ENCODE measurements at regions not wholly inside any gene's neighbourhood (a gene's known extent, or its start where the extent isn't known, plus 50 kb on each side); places are given as distances from the start of the nearest gene placed in this dataset.
A peak's percentile ranks its signal among the peaks of the same experiment; 100 is the strongest.
"Not testable (repeated sequence)": the region's sequence is repeated elsewhere in the genome, so short reads cannot be mapped to it uniquely, and the experiment has no call there.

DNA sequence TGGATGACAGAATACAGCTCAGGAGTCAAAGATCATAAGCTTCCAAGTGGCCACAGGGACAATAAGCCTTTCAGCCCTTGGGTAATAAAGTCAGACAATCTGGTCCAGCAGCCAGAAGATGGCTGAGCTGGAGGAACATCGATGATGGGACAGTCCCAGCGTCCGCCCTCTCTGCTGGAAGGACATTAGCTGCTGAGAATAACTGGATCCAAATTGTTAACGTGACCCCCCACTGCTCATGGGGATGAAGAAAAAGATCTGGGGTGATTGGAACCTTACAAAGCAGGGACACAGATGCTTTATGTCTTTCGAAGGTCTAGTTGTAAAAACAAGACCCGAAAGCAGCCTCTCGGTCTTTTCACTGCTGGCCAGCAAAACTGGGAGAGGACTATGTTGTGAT, 71.0 kb downstream of the IGLL5 start:
- H3K9me3 ChIP-seq = no peaks in the 10 kb centered on the region
- TF ChIP-seq, protein P1, sequence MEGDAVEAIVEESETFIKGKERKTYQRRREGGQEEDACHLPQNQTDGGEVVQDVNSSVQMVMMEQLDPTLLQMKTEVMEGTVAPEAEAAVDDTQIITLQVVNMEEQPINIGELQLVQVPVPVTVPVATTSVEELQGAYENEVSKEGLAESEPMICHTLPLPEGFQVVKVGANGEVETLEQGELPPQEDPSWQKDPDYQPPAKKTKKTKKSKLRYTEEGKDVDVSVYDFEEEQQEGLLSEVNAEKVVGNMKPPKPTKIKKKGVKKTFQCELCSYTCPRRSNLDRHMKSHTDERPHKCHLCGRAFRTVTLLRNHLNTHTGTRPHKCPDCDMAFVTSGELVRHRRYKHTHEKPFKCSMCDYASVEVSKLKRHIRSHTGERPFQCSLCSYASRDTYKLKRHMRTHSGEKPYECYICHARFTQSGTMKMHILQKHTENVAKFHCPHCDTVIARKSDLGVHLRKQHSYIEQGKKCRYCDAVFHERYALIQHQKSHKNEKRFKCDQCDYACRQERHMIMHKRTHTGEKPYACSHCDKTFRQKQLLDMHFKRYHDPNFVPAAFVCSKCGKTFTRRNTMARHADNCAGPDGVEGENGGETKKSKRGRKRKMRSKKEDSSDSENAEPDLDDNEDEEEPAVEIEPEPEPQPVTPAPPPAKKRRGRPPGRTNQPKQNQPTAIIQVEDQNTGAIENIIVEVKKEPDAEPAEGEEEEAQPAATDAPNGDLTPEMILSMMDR (IDR thresholded peaks at IDR 0.05) = no peak
- no peak overlapping the region for H3K27ac ChIP-seq
- no peaks in the 10 kb centered on the region for H3K4me1 ChIP-seq
- intact Hi-C loops (cut with DNase I) = loop anchor here (5.0 kb wide), 1 partner anchor 169 kb away; no protein-coding TSS in a partner anchor
- H3K4me3 ChIP-seq = no peak overlapping the region
- ATAC-seq (no peak), DNase-seq (no peak)
- peaks cover 9% of the 10 kb centered on the region for H3K27me3 ChIP-seq
- no peaks in the 10 kb centered on the region for H3K36me3 ChIP-seq

DNA sequence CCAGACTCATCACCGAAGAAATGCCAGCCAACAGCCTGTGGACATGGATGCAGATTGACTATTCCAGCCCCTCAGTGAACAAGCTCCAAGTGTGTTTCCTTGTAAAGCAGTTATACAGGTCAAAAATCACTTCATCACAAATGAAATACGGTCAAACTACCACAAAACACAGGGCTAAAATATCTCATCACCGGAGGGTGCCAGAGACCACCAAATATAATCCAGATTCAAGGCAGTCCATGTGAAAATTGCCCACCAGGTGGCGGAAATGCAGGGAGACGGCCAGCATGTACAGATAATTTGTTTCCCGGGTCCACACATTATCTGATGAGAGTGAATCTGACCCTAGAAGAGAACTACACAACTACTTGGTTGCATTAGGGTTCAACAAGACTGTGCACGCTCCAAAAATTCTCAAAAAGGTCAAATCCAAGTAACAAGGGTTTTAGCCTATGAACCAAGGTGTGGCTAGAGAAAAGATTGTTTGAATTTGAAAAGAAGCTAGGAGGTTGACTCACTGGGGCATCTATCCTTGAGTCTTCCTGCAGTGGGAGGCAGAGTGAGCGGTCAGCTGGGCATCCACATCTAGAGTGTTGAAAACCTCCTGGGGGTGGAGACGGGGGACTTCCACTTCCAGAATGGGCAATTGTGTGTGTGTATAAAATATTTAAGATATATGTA, 71.7 kb downstream of the IGLL5 start:
- no peak overlapping the region for H3K4me3 ChIP-seq
- intact Hi-C loops (cut with DNase I) = loop anchor here (5.0 kb wide), 1 partner anchor 168 kb away; no protein-coding TSS in a partner anchor
- ATAC-seq (peak; percentile 56), DNase-seq (no peak)
- peaks cover 5% of the 10 kb centered on the region for H3K27me3 ChIP-seq
- H3K27ac ChIP-seq = no peak overlapping the region
- no peaks in the 10 kb centered on the region for H3K9me3 ChIP-seq
- TF ChIP-seq, protein P1 (IDR thresholded peaks at IDR 0.05) = peak; percentile 72
- no peaks in the 10 kb centered on the region for H3K4me1 ChIP-seq
- H3K36me3 ChIP-seq = no peaks in the 10 kb centered on the region

DNA sequence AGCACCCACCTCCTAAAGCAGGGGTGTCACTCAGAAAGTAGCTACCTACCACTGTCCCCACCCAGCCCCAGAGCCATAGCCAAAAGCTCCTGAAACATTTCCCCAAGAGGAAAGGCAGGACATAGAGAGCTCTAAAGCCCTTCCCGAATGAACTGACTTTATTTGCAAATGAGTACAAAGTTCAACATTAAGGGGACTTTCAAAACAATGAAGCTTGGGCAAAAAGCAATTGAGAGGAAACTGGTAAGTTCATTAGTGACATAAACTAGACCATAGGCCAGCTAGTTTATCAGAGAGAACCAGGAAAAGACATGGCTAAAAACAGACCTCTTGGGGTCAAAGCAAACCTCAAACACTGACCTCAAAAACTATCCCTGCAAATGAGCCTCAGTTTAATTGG, 72.7 kb downstream of the IGLL5 start:
- no peak overlapping the region for H3K4me3 ChIP-seq
- intact Hi-C loops (cut with DNase I) = no loop called here
- no peaks in the 10 kb centered on the region for H3K9me3 ChIP-seq
- H3K36me3 ChIP-seq = no peaks in the 10 kb centered on the region
- ATAC-seq (no peak), DNase-seq (no peak)
- TF ChIP-seq, protein P1 (IDR thresholded peaks at IDR 0.05) = no peak
- peaks cover 3% of the 10 kb centered on the region for H3K27me3 ChIP-seq
- H3K4me1 ChIP-seq = no peaks in the 10 kb centered on the region
- no peak overlapping the region for H3K27ac ChIP-seq

DNA sequence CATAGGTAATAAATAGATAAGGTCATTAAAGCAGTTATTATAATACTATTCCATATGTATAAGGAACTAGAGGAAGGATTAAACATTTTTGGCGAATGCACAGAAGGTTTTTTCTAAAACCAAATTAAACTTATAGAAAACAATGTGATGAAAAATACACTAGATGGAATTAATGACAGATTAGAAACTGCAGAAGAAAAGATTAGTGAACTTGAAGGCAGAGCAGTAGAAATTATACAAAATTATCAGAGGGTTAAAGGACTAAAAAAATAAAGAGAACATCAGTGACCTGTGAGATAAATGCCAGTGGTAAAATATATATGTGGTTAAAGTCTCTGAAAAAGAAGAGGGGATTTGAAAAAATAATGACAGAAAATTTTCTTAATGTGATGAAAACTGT, 74.0 kb downstream of the IGLL5 start:
- intact Hi-C loops (cut with DNase I) = no loop called here
- ATAC-seq = no peak

DNA sequence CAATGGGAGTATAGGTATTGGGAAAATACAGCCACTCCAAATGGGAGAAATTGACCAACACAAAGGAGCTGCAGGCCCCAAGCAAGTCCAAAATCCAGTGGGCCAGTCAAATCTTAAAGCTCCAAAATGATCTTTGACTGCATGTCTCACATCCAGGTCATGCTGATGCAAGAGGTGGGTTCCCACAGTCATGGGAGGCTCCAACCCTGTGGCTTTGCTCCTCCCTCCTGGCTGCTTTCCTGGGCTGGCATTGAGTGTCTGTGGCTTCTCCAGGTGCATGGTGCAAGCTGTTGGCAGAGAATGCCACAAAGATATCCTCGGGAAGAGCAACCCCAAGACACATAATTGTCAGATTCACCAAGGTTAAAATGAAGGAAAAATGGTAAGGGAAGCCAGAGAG, 80.8 kb downstream of the IGLL5 start:
- TF ChIP-seq, protein P1 (IDR thresholded peaks at IDR 0.05) = no peak
- no peaks in the 10 kb centered on the region for H3K4me1 ChIP-seq
- no peaks in the 10 kb centered on the region for H3K9me3 ChIP-seq
- peaks cover 33% of the 10 kb centered on the region for H3K27me3 ChIP-seq
- intact Hi-C loops (cut with DNase I) = no loop called here
- no peaks in the 10 kb centered on the region for H3K36me3 ChIP-seq
- DNase-seq (no peak), ATAC-seq (no peak)
- H3K27ac ChIP-seq = no peak overlapping the region
- no peak overlapping the region for H3K4me3 ChIP-seq

More for the DNA sequence above, 74.0 kb downstream of the IGLL5 start:
- Histone ChIP-seq H3K4me3 (no peak overlapping the region), H3K27ac (no peak overlapping the region), H3K36me3 (no peaks in the 10 kb centered on the region), H3K9me3 (no peaks in the 10 kb centered on the region), H3K4me1 (no peaks in the 10 kb centered on the region), H3K27me3 (peaks cover 2% of the 10 kb centered on the region)
- no peak for DNase-seq
- TF ChIP-seq, protein P1 (IDR thresholded peaks at IDR 0.05) = no peak

DNA sequence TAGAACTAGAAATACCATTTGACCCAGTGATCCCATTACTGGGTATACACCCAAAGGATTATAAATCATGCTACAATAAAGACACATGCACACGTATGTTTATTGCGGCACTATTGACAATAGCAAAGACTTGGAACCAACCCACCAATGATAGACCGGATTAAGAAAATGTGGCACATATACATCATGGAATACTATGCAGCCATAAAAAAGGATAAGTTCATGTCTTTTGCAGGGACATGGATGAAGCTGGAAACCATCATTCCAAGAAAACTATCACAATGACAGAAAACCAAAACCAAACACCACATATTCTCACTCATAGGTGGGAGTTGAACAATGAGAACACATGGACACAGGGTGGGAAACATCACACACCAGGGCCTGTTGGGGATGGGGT, 85.0 kb downstream of the IGLL5 start:
- H3K4me1 ChIP-seq; H3K36me3 ChIP-seq; DNase-seq; ATAC-seq; intact Hi-C loops (cut with DNase I); H3K9me3 ChIP-seq; H3K27ac ChIP-seq; H3K4me3 ChIP-seq: not testable (repeated sequence)
- H3K27me3 ChIP-seq = peaks cover 25% of the 10 kb centered on the region
